ENCODE measurements at regions not wholly inside any gene's neighbourhood (a gene's known extent, or its start where the extent isn't known, plus 50 kb on each side); places are given as distances from the start of the nearest gene placed in this dataset.

DNA sequence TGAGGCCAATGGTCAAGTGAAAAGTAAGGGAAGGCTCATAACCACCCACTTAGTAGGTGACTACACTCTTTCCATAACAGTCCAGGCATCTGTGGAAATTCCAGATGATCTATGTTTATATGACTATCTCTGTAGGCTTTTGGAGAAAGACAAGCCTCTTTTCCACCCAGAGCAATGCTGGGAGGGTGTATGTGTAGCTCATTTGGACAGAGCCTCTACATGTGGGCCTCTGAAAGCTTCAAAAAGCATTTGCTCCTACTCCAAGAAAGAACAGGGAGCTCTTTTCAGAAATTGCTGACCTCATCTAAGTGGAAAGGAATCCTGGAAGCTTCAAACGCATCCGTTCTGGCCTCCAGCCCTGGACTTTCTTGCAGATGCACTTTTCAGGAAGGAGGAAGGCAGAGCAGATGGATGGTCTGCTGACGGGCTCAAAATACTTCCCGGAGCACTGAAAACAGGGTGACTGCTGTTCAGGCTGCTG is 308.7 kb downstream of the LRATD1 start:
- H3K27ac ChIP-seq (ENCODE audit: low read length), result no peak overlapping the region
- intact Hi-C loops (cut with micrococcal nuclease; ENCODE audit: unreplicated experiment), result loop anchor here (10.0 kb wide), 1 partner anchor 1746 kb away; no protein-coding TSS in a partner anchor
- TF ChIP-seq TCF7L2 (IDR thresholded peaks at IDR 0.05; ENCODE audit: low read depth, low read length) (no peak), POLR2AphosphoS5 (IDR thresholded peaks at IDR 0.05; ENCODE audit: low read depth, low read length) (no peak), SIN3A (IDR thresholded peaks at IDR 0.05; ENCODE audit: borderline replicate concordance, insufficient read depth, low read depth, low read length) (no peak)
- TF ChIP-seq, protein P1, sequence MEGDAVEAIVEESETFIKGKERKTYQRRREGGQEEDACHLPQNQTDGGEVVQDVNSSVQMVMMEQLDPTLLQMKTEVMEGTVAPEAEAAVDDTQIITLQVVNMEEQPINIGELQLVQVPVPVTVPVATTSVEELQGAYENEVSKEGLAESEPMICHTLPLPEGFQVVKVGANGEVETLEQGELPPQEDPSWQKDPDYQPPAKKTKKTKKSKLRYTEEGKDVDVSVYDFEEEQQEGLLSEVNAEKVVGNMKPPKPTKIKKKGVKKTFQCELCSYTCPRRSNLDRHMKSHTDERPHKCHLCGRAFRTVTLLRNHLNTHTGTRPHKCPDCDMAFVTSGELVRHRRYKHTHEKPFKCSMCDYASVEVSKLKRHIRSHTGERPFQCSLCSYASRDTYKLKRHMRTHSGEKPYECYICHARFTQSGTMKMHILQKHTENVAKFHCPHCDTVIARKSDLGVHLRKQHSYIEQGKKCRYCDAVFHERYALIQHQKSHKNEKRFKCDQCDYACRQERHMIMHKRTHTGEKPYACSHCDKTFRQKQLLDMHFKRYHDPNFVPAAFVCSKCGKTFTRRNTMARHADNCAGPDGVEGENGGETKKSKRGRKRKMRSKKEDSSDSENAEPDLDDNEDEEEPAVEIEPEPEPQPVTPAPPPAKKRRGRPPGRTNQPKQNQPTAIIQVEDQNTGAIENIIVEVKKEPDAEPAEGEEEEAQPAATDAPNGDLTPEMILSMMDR (IDR thresholded peaks at IDR 0.05), result no peak
- TF ChIP-seq, protein P2, sequence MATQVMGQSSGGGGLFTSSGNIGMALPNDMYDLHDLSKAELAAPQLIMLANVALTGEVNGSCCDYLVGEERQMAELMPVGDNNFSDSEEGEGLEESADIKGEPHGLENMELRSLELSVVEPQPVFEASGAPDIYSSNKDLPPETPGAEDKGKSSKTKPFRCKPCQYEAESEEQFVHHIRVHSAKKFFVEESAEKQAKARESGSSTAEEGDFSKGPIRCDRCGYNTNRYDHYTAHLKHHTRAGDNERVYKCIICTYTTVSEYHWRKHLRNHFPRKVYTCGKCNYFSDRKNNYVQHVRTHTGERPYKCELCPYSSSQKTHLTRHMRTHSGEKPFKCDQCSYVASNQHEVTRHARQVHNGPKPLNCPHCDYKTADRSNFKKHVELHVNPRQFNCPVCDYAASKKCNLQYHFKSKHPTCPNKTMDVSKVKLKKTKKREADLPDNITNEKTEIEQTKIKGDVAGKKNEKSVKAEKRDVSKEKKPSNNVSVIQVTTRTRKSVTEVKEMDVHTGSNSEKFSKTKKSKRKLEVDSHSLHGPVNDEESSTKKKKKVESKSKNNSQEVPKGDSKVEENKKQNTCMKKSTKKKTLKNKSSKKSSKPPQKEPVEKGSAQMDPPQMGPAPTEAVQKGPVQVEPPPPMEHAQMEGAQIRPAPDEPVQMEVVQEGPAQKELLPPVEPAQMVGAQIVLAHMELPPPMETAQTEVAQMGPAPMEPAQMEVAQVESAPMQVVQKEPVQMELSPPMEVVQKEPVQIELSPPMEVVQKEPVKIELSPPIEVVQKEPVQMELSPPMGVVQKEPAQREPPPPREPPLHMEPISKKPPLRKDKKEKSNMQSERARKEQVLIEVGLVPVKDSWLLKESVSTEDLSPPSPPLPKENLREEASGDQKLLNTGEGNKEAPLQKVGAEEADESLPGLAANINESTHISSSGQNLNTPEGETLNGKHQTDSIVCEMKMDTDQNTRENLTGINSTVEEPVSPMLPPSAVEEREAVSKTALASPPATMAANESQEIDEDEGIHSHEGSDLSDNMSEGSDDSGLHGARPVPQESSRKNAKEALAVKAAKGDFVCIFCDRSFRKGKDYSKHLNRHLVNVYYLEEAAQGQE (IDR thresholded peaks at IDR 0.05; ENCODE audit: insufficient read depth in 1 of 2, low read depth in 2 of 2, low read length in 1 of 2), result no peak
- H3K4me3 ChIP-seq (ENCODE audit: low read depth in 2 of 2, low read length in 2 of 2), result no peak overlapping the region
- no peaks in the 10 kb centered on the region for H3K27me3 ChIP-seq (ENCODE audit: control insufficient read depth, insufficient read depth, low read length)
- CTCF ChIA-PET, result no interaction called here
- in situ Hi-C loops (cut with HindIII; ENCODE audit: low pct_unique_long_range_greater_than_20kb, low sequenced_read_pairs), result no loop called here
- H3K4me1 ChIP-seq (ENCODE audit: control insufficient read depth, insufficient read depth, low read length), result no peaks in the 10 kb centered on the region
- POLR2A ChIA-PET, result no interaction called here
- no peaks in the 10 kb centered on the region for H3K36me3 ChIP-seq (ENCODE audit: control insufficient read depth, insufficient read depth, low read length)
- BruUV-seq (replicated peaks), result no TSS peak
- H3K9me3 ChIP-seq (ENCODE audit: control insufficient read depth, insufficient read depth, low read depth, low read length), result no peaks in the 10 kb centered on the region
- DNase-seq (ENCODE audit: low read depth, low spot score) (no peak), ATAC-seq (no peak)

DNA sequence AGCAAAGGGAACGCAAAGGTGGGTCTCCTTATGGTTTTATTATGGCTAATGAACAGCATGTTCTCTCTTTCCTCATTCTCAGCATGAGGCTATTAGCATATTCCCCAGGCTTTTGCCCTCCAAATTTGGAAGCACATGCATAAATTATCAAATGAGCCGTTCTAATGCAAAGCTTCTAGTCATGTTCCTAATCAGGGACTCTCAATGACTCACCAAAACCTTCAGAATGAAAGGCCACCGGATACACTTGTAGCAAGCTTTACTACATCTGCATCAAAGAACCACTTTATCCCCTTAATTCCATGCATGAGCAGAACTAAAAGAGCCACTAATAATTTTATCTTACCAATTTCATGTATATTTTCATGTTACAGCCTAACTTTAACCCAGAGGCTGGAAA is 310.5 kb downstream of the LRATD1 start:
- CTCF ChIA-PET, result no interaction called here
- Histone ChIP-seq H3K36me3 (ENCODE audit: control insufficient read depth, insufficient read depth, low read length) (no peaks in the 10 kb centered on the region), H3K27me3 (ENCODE audit: control insufficient read depth, insufficient read depth, low read length) (no peaks in the 10 kb centered on the region), H3K4me1 (ENCODE audit: control insufficient read depth, insufficient read depth, low read length) (no peaks in the 10 kb centered on the region), H3K9me3 (ENCODE audit: control insufficient read depth, insufficient read depth, low read depth, low read length) (no peaks in the 10 kb centered on the region), H3K4me3 (ENCODE audit: low read depth in 2 of 2, low read length in 2 of 2) (no peak overlapping the region), H3K27ac (ENCODE audit: low read length) (no peak overlapping the region)
- no peak for DNase-seq (ENCODE audit: low read depth, low spot score)
- ATAC-seq, result no peak
- POLR2A ChIA-PET, result no interaction called here
- TF ChIP-seq, protein P2 (IDR thresholded peaks at IDR 0.05; ENCODE audit: insufficient read depth in 1 of 2, low read depth in 2 of 2, low read length in 1 of 2), result no peak
- TF ChIP-seq, protein P1 (IDR thresholded peaks at IDR 0.05), result no peak
- TF ChIP-seq TCF7L2 (IDR thresholded peaks at IDR 0.05; ENCODE audit: low read depth, low read length) (no peak), SIN3A (IDR thresholded peaks at IDR 0.05; ENCODE audit: borderline replicate concordance, insufficient read depth, low read depth, low read length) (no peak), POLR2AphosphoS5 (IDR thresholded peaks at IDR 0.05; ENCODE audit: low read depth, low read length) (no peak)
- in situ Hi-C loops (cut with HindIII; ENCODE audit: low pct_unique_long_range_greater_than_20kb, low sequenced_read_pairs) (no loop called here), intact Hi-C loops (cut with micrococcal nuclease; ENCODE audit: unreplicated experiment) (loop anchor here (10.0 kb wide), 1 partner anchor 1748 kb away; no protein-coding TSS in a partner anchor)
- BruUV-seq (replicated peaks), result no TSS peak

Data from Panc1 (cell line).